ENCODE measurements at regions not wholly inside any gene's neighbourhood (a gene's known extent, or its start where the extent isn't known, plus 50 kb on each side); places are given as distances from the start of the nearest gene placed in this dataset.

DNA sequence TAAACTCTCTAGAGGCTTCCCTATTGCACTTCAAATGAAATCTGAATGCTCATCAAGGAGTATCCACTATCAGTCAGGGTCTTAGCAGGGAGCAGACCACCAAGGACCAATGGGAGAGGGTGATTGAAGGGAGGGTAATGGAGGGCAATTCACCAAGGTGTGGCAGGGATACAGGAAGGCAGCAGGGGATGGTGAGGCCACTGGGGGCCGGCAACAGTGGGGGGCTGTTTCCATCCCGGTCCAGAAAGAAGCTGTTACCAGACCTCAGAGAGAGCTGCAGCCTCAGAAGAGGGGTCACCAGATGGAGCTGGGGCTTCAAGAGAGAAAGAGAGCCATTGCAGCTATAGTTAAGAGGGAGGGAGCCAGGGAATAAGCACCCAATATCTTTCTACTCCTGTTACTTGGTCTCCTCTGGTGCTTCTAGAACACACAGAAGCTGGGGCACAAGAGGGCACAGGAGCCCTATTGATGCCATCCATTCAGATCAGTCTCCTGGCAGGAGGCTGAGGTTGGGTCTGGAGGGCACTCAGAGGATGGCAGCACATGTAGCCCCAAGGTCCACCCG lies 417.6 kb downstream of the PTPRU start:
- Histone ChIP-seq H3K9me3 (ENCODE audit: control insufficient read depth in 1 of 2, low read length in 2 of 2) (no peaks in the 10 kb centered on the region), H3K9ac (ENCODE audit: low read depth in 1 of 2, low read length in 2 of 2) (no peak overlapping the region), H3K36me3 (ENCODE audit: control insufficient read depth in 1 of 2, insufficient read depth in 2 of 2, low read length in 2 of 2) (no peaks in the 10 kb centered on the region), H3K4me3 (ENCODE audit: low read depth in 1 of 2, low read length in 2 of 2) (no peak overlapping the region), H3K27me3 (ENCODE audit: control insufficient read depth in 1 of 2, insufficient read depth in 2 of 2, low read length in 2 of 2) (no peaks in the 10 kb centered on the region), H3K27ac (ENCODE audit: low read depth, low read length) (no peak overlapping the region), H3K4me1 (ENCODE audit: control insufficient read depth in 1 of 2, insufficient read depth in 2 of 2, low read length in 2 of 2) (no peaks in the 10 kb centered on the region)

DNA sequence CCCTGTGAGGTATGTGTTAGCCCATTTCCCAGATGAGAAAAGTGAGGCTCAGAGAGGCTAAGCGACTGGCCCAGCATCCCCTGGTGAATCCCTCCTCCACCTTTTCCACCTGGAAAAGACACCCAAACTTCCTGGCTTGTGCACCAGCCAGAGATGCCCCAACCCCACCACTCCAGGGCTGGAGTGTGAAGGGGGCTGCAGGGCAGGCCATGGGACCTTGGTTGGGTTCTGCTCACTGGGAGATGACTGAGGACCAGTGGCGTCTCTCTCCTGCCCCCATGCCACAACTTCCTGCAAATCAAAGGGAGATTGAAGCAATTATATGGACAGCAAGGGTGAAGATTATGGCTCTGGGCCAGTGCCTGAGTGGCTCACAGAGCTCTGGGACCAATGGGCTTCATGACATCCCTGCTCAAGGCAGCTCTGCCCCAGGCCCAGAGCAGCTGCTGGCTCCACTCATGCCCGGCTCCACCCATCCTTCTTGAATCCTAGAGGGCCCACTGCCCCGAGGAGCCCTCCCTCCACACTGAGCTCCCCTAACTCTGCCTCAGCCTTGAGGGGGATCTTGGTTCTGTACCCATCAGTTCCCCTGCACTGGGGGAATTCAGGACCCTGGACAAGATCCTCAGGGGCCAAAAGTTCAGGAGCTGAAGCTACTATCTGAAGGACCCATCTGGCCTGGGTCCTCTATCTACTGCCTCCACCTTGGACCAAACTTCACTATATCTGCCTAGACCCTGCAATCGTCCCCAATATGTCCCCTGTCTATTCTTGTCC lies 416.9 kb downstream of the PTPRU start:
- Histone ChIP-seq H3K4me1 (ENCODE audit: control insufficient read depth in 1 of 2, insufficient read depth in 2 of 2, low read length in 2 of 2) (no peaks in the 10 kb centered on the region), H3K27me3 (ENCODE audit: control insufficient read depth in 1 of 2, insufficient read depth in 2 of 2, low read length in 2 of 2) (no peaks in the 10 kb centered on the region), H3K4me3 (ENCODE audit: low read depth in 1 of 2, low read length in 2 of 2) (no peak overlapping the region), H3K9ac (ENCODE audit: low read depth in 1 of 2, low read length in 2 of 2) (no peak overlapping the region), H3K36me3 (ENCODE audit: control insufficient read depth in 1 of 2, insufficient read depth in 2 of 2, low read length in 2 of 2) (no peaks in the 10 kb centered on the region), H3K9me3 (ENCODE audit: control insufficient read depth in 1 of 2, low read length in 2 of 2) (no peaks in the 10 kb centered on the region), H3K27ac (ENCODE audit: low read depth, low read length) (no peak overlapping the region)

DNA sequence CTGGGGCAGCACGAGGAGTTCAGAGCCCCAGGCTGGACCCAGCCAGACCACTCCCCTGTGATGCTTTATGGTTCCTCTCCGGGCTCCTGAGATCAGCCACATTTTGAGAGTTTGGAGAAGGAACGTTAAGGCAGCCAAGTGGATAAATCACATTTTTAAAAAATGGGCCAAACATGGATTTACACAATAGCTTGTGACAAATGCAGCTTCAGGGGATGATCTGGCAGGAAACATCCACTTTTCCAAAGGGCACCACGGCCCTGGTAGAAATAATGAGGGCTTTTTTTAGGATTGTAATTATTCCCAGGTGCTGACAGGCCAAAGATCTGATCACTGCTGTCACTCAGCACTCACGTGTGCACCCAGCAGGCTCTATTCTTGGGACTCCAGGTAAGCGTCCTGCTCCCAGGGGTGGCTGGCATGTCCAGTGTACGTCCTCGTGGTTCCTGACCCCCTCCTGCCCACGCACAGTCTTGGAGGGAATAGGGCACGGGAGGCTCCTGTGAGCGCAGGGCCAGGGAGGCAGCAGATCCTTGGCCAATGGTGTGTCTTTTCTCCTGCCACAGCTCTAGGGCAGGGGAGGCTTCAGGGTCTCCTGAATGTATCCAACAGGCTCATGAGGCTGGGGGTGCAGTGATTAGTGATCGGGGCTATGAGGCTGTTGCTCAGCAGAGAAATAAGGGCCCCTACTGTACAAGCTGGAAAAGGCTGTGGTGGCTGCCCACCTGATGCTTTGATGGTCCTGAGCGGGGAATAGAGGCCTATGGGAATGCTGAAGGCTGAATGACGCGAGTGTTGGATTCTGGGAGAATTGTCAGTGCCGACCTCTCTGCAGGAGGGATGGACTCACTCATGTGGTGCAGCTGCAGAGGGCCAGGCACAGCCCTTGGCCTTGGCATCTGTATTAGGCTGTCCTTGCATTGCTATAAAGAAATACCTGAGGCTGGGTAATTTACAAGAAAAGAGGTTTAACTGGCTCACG lies 415.7 kb downstream of the PTPRU start:
- no peaks in the 10 kb centered on the region for H3K27me3 ChIP-seq (ENCODE audit: control insufficient read depth in 1 of 2, insufficient read depth in 2 of 2, low read length in 2 of 2)
- no peak overlapping the region for H3K4me3 ChIP-seq (ENCODE audit: low read depth in 1 of 2, low read length in 2 of 2)

DNA sequence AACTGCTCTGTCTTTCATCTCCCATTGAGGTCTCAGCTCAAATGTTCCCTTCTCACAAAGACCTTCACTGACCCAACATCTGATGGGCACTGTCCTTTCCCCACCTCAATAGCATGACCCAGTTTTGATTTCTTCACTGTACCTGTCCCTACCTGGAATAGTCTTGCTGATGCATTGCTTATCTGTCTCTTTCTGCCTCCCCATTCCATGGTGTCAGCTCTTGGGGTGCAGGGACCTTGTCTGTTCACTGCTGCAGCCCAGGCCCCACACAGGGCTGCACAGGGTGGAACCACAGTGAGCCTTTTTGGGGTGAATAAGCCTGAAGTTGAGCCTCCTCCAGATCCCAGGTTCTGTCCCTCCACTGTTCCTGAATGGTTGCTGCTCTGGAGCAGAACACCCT lies 414.9 kb downstream of the PTPRU start:
- H3K9me3 ChIP-seq (ENCODE audit: control insufficient read depth in 1 of 2, low read length in 2 of 2), result no peaks in the 10 kb centered on the region
- H3K9ac ChIP-seq (ENCODE audit: low read depth in 1 of 2, low read length in 2 of 2), result no peak overlapping the region
- H3K4me3 ChIP-seq (ENCODE audit: low read depth in 1 of 2, low read length in 2 of 2), result no peak overlapping the region
- H3K27ac ChIP-seq (ENCODE audit: low read depth, low read length), result no peak overlapping the region
- H3K4me1 ChIP-seq (ENCODE audit: control insufficient read depth in 1 of 2, insufficient read depth in 2 of 2, low read length in 2 of 2), result no peaks in the 10 kb centered on the region
- no peaks in the 10 kb centered on the region for H3K27me3 ChIP-seq (ENCODE audit: control insufficient read depth in 1 of 2, insufficient read depth in 2 of 2, low read length in 2 of 2)
- no peaks in the 10 kb centered on the region for H3K36me3 ChIP-seq (ENCODE audit: control insufficient read depth in 1 of 2, insufficient read depth in 2 of 2, low read length in 2 of 2)

More for the DNA sequence above, 415.7 kb downstream of the PTPRU start:
- Histone ChIP-seq H3K9ac (ENCODE audit: low read depth in 1 of 2, low read length in 2 of 2) (no peak overlapping the region), H3K4me1 (ENCODE audit: control insufficient read depth in 1 of 2, insufficient read depth in 2 of 2, low read length in 2 of 2) (no peaks in the 10 kb centered on the region), H3K36me3 (ENCODE audit: control insufficient read depth in 1 of 2, insufficient read depth in 2 of 2, low read length in 2 of 2) (no peaks in the 10 kb centered on the region), H3K27ac (ENCODE audit: low read depth, low read length) (no peak overlapping the region), H3K9me3 (ENCODE audit: control insufficient read depth in 1 of 2, low read length in 2 of 2) (no peaks in the 10 kb centered on the region)

DNA sequence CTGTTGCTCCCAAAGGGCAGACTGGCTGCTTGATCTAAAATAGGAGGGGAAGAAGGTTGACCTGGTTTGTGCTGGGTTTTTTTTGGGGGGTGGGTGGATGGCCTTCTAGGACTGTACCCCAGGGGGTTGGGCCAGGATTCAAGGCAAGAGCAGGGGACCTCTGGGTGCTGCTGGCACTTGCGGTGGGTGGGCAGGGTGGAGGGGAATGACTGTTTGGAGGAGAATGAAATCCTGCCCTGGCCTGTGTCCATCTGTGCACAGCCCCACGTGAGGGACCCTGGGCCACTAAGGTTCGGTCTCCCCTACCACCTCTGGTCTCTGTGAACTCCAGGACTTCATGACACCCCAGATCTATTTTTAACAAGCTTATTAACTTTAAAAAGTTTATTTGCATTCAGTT lies 414.2 kb downstream of the PTPRU start:
- H3K4me3 ChIP-seq (ENCODE audit: low read depth in 1 of 2, low read length in 2 of 2), result no peak overlapping the region
- no peaks in the 10 kb centered on the region for H3K4me1 ChIP-seq (ENCODE audit: control insufficient read depth in 1 of 2, insufficient read depth in 2 of 2, low read length in 2 of 2)
- no peak overlapping the region for H3K9ac ChIP-seq (ENCODE audit: low read depth in 1 of 2, low read length in 2 of 2)
- no peaks in the 10 kb centered on the region for H3K27me3 ChIP-seq (ENCODE audit: control insufficient read depth in 1 of 2, insufficient read depth in 2 of 2, low read length in 2 of 2)
- no peaks in the 10 kb centered on the region for H3K36me3 ChIP-seq (ENCODE audit: control insufficient read depth in 1 of 2, insufficient read depth in 2 of 2, low read length in 2 of 2)
- no peaks in the 10 kb centered on the region for H3K9me3 ChIP-seq (ENCODE audit: control insufficient read depth in 1 of 2, low read length in 2 of 2)
- H3K27ac ChIP-seq (ENCODE audit: low read depth, low read length), result no peak overlapping the region

DNA sequence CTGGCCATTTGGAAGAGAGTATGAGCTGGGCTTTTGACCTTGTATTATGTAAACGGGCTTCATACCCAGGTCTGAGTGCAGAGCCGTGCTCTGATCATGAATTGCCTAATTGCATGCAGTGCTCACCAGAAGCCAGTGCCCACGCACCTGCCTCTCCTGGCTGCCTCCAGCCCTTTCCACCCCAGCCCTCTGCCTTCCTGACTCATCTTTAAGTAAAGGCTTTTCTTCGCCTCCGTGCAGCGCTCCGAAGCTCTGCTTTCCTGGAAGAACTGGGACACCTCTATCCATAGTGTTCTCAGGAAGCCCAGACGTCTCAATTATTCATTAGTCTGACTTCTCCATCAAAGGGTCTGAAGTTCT lies 413.7 kb downstream of the PTPRU start:
- no peak overlapping the region for H3K27ac ChIP-seq (ENCODE audit: low read depth, low read length)
- H3K9ac ChIP-seq (ENCODE audit: low read depth in 1 of 2, low read length in 2 of 2), result no peak overlapping the region
- H3K9me3 ChIP-seq (ENCODE audit: control insufficient read depth in 1 of 2, low read length in 2 of 2), result no peaks in the 10 kb centered on the region
- no peaks in the 10 kb centered on the region for H3K27me3 ChIP-seq (ENCODE audit: control insufficient read depth in 1 of 2, insufficient read depth in 2 of 2, low read length in 2 of 2)
- no peak overlapping the region for H3K4me3 ChIP-seq (ENCODE audit: low read depth in 1 of 2, low read length in 2 of 2)
- no peaks in the 10 kb centered on the region for H3K4me1 ChIP-seq (ENCODE audit: control insufficient read depth in 1 of 2, insufficient read depth in 2 of 2, low read length in 2 of 2)
- H3K36me3 ChIP-seq (ENCODE audit: control insufficient read depth in 1 of 2, insufficient read depth in 2 of 2, low read length in 2 of 2), result no peaks in the 10 kb centered on the region

DNA sequence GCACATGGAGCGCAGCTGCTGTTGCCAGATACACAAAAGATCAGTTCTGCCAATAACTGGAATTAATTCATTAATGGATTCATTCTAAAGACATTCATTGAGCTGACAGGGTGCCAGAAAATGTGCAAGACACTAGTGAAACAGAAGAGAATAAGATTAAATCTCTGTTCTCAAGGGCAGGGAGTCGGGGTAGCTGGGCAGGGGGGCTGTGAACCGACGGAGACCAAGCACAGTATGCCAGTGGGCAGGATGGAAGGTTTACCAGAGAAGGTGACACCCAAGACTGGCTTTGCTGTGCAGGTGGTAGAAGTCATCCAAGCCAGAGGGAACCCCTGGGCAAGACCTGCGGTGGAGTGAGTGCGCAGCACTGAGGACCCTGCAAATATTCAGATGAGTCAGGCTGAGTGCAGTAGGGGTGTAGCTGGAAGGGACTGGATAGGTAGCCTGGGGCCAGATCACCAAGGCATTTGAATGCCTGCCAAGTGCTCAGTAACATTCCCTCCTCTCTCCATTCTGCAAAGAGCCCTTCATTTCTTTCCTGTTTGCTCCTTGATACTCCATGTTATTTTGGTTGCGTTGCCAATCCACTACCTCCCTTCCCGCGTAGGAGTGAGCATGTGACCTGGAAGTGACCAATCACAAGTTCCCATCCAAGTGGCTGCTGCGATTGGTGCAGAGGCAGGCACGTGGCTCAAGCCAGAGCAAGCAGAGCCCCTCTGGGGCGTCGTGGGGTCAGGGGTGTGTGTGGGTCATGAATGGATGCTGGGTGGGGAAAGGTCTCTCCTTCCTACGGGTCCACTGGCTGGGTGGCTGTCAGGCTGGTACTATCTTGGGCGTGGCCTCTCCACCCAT lies 413.1 kb downstream of the PTPRU start:
- H3K36me3 ChIP-seq (ENCODE audit: control insufficient read depth in 1 of 2, insufficient read depth in 2 of 2, low read length in 2 of 2), result no peaks in the 10 kb centered on the region
- no peak overlapping the region for H3K4me3 ChIP-seq (ENCODE audit: low read depth in 1 of 2, low read length in 2 of 2)
- no peaks in the 10 kb centered on the region for H3K27me3 ChIP-seq (ENCODE audit: control insufficient read depth in 1 of 2, insufficient read depth in 2 of 2, low read length in 2 of 2)
- no peaks in the 10 kb centered on the region for H3K9me3 ChIP-seq (ENCODE audit: control insufficient read depth in 1 of 2, low read length in 2 of 2)
- H3K4me1 ChIP-seq (ENCODE audit: control insufficient read depth in 1 of 2, insufficient read depth in 2 of 2, low read length in 2 of 2), result no peaks in the 10 kb centered on the region
- no peak overlapping the region for H3K27ac ChIP-seq (ENCODE audit: low read depth, low read length)
- H3K9ac ChIP-seq (ENCODE audit: low read depth in 1 of 2, low read length in 2 of 2), result no peak overlapping the region

DNA sequence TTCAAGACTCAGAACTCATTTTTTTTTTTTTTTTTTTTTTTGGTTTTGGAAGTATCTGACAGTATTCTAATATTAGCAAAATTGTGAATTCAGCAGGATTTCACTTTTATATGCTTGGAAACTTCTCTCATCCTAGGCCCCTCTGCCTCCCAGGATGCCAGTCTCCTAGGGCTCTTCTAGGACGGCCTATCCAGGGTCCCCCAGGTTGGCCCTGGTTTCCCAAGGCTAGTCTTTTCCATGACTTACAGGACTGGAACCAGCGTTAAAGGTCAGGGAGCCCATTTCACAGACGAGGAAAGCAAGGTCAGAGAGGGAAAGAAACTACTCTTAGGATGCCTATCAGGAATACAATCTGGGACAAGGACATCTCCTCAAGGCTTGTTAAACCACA lies 412.5 kb downstream of the PTPRU start:
- Histone ChIP-seq H3K27me3 (ENCODE audit: control insufficient read depth in 1 of 2, insufficient read depth in 2 of 2, low read length in 2 of 2) (no peaks in the 10 kb centered on the region), H3K27ac (ENCODE audit: low read depth, low read length) (no peak overlapping the region), H3K4me1 (ENCODE audit: control insufficient read depth in 1 of 2, insufficient read depth in 2 of 2, low read length in 2 of 2) (no peaks in the 10 kb centered on the region)

DNA sequence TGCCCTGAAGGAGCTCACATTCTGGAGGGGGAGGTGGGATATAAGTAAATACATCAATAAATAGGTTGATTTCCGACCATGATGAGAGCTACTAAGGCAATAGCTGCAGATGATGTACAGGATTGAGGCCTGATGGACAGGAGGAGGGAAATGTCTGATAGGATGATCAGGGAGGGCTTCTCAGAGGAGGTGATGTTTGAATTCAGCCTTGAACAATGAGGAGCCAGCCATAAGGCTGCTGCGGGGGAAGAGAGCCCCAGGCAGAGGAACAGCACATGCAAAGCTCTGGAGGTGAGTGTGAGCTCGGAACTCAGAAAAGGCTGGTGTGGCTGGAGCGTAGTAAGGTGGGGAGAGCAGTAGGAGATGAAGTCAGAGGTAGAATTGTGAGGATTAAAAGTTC lies 411.7 kb downstream of the PTPRU start:
- Histone ChIP-seq H3K27ac (ENCODE audit: low read depth, low read length) (no peak overlapping the region), H3K36me3 (ENCODE audit: control insufficient read depth in 1 of 2, insufficient read depth in 2 of 2, low read length in 2 of 2) (no peaks in the 10 kb centered on the region), H3K27me3 (ENCODE audit: control insufficient read depth in 1 of 2, insufficient read depth in 2 of 2, low read length in 2 of 2) (no peaks in the 10 kb centered on the region), H3K4me3 (ENCODE audit: low read depth in 1 of 2, low read length in 2 of 2) (no peak overlapping the region), H3K4me1 (ENCODE audit: control insufficient read depth in 1 of 2, insufficient read depth in 2 of 2, low read length in 2 of 2) (no peaks in the 10 kb centered on the region), H3K9me3 (ENCODE audit: control insufficient read depth in 1 of 2, low read length in 2 of 2) (no peaks in the 10 kb centered on the region), H3K9ac (ENCODE audit: low read depth in 1 of 2, low read length in 2 of 2) (no peak overlapping the region)

More for the DNA sequence above, 412.5 kb downstream of the PTPRU start:
- Histone ChIP-seq H3K9ac (ENCODE audit: low read depth in 1 of 2, low read length in 2 of 2) (no peak overlapping the region), H3K36me3 (ENCODE audit: control insufficient read depth in 1 of 2, insufficient read depth in 2 of 2, low read length in 2 of 2) (no peaks in the 10 kb centered on the region), H3K4me3 (ENCODE audit: low read depth in 1 of 2, low read length in 2 of 2) (no peak overlapping the region), H3K9me3 (ENCODE audit: control insufficient read depth in 1 of 2, low read length in 2 of 2) (no peaks in the 10 kb centered on the region)

Data from duodenal mucosa (tissue), 2 donors.